Panc1 (cell line): ENCODE measurements at regions not wholly inside any gene's neighbourhood (a gene's known extent, or its start where the extent isn't known, plus 50 kb on each side); places are given as distances from the start of the nearest gene placed in this dataset.

Source experiments
- ATAC-seq: fragments of 200-7000 bp; cut with Tn5 transposase; 2 replicates; pipeline ENCODE4 v1.9.1; 2020; ENCODE audit warnings: mild to moderate bottlenecking, moderate library complexity
- BruUV-seq: library from RNA; stranded (reverse); fragments of 400-500 nt; replicated peaks from 2 replicates; lab custom pipeline; 2021; lab: Mats Ljungman, UMichigan
- CTCF ChIA-PET: fragments of 300-600 bp; sonication (Branson Sonifier 250); formaldehyde crosslinking; loops from one replicate; lab custom pipeline; 2022; ENCODE audit warnings: antibody characterized with exemption; lab: Charles Lee
- POLR2A ChIA-PET: fragments of 300-600 bp; sonication (Branson Sonifier 250); formaldehyde crosslinking; loops from one replicate; lab custom pipeline; 2022; ENCODE audit warnings: antibody characterized with exemption; lab: Charles Lee
- DNase-seq: peaks from one replicate; pipeline ENCODE4 v3.0.0-alpha.2; 2010; ENCODE audit warnings: low read depth, low spot score
- H3K27ac ChIP-seq: 2 replicates; pipeline ENCODE4 v1.5.1; 2011; ENCODE audit warnings: mild to moderate bottlenecking, low read length, inconsistent platforms
- H3K27me3 ChIP-seq: fragments of 200-500 bp; sonication (Bioruptor generic); 2 replicates; pipeline ENCODE4 v1.6.0; 2014; ENCODE audit warnings: low read length, inconsistent platforms; ENCODE audit not compliant: control insufficient read depth, insufficient read depth
- H3K36me3 ChIP-seq: fragments of 200-500 bp; sonication (Bioruptor generic); 2 replicates; pipeline ENCODE4 v1.5.1; 2014; ENCODE audit warnings: inconsistent platforms, mild to moderate bottlenecking, low read length, moderate library complexity; ENCODE audit not compliant: control insufficient read depth, insufficient read depth
- H3K4me1 ChIP-seq: 2 replicates; pipeline ENCODE4 v1.5.1; 2011; ENCODE audit warnings: inconsistent platforms, mild to moderate bottlenecking, low read length, moderate library complexity; ENCODE audit not compliant: control insufficient read depth, insufficient read depth
- H3K4me3 ChIP-seq, 2 experiments: 2 replicates each; pipeline ENCODE4 v1.5.1; 2011 to 2012; ENCODE audit warnings: low read depth in 2 of 2, low read length in 2 of 2, mild to moderate bottlenecking in 2 of 2, inconsistent platforms in 1 of 2, moderate library complexity in 1 of 2
- H3K9me3 ChIP-seq: fragments of 200-500 bp; sonication (Bioruptor generic); 2 replicates; pipeline ENCODE4 v1.5.1; 2014; ENCODE audit warnings: low read depth, mild to moderate bottlenecking, inconsistent platforms, low read length, moderate library complexity; ENCODE audit not compliant: control insufficient read depth, insufficient read depth
- CTCF ChIP-seq: fragments of 450-650 bp; IDR thresholded peaks from 2 replicates; pipeline ENCODE4 v1.5.1; 2017; ENCODE audit warnings: mild to moderate bottlenecking
- POLR2AphosphoS5 ChIP-seq: IDR thresholded peaks from 2 replicates; pipeline ENCODE4 v1.6.1; 2012; ENCODE audit warnings: mild to moderate bottlenecking, low read depth, low read length, moderate library complexity
- REST ChIP-seq, 2 experiments: IDR thresholded peaks; 2 replicates each; pipeline ENCODE4 v1.6.1; 2011 to 2012; ENCODE audit warnings: low read depth in 2 of 2, control low read depth in 1 of 2, low read length in 1 of 2, mild to moderate bottlenecking in 1 of 2, moderate library complexity in 1 of 2; ENCODE audit not compliant: insufficient read depth in 1 of 2
- SIN3A ChIP-seq: IDR thresholded peaks from 2 replicates; pipeline ENCODE4 v1.6.1; 2012; ENCODE audit warnings: low read depth, mild to moderate bottlenecking, low read length, moderate library complexity, borderline replicate concordance; ENCODE audit not compliant: insufficient read depth
- TCF7L2 ChIP-seq: IDR thresholded peaks from 2 replicates; pipeline ENCODE4 v1.6.1; 2011; ENCODE audit warnings: mild to moderate bottlenecking, low read depth, low read length, inconsistent platforms
- in situ Hi-C: cut with HindIII; loops from 2 replicates; pipeline ENCODE4 v1.10.0; 2016; ENCODE audit warnings: low sequenced_read_pairs, low pct_unique_long_range_greater_than_20kb
- intact Hi-C: fragments of 100-400 bp; cut with micrococcal nuclease; formaldehyde crosslinking; loops from one replicate; pipeline ENCODE4 v1.10.0; 2022; ENCODE audit not compliant: unreplicated experiment

DNA sequence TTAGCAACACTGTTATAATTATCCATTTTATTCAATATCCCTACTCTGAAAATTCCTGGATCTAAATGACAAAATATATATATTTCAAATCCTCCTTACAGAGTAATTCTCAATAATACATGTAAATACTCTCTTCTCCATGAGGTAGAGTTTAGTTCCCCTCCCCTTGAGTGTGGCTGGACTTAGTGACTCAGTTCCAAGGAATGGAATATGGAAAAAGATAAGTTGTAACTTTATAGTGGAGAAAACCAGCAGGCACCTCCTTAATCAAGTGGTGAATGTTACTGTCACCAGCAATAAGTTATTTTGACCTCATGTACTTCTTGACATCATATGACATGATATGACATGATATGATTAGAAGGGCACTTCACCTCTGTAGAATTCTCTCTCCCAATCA lies 302.0 kb downstream of the RAB28 start:
- BruUV-seq: no TSS peak

DNA sequence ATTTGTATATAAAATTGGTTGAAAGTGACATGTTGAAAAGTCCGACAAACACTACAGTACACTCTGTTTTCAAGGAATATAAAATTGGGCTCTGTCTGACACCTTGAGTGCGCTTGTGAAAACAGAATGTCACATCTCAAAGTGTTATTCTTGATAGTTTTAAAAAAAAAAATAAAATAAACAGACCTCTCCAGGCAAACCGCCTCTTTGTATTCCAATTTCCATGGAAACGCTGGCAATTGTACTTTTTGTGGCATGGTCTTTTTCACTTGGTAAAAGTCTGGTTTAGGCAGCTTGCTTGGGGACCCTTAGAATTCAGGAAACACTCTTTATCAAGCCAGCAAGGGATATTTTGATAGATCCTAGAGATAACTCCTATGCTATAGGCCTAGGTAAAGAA lies 302.5 kb downstream of the RAB28 start:
- ATAC-seq (no peak), DNase-seq (no peak)
- ChIA-PET CTCF (no interaction called here), POLR2A (no interaction called here)
- TF ChIP-seq TCF7L2: no peak
- no peak for TF ChIP-seq SIN3A
- no peak for TF ChIP-seq POLR2AphosphoS5
- no peak for TF ChIP-seq CTCF
- no peak for TF ChIP-seq REST (IDR thresholded peaks at IDR 0.05; ENCODE audit: insufficient read depth in 1 of 2, low read depth in 2 of 2, low read length in 1 of 2)
- H3K4me1 ChIP-seq: no peaks in the 10 kb centered on the region
- no peaks in the 10 kb centered on the region for H3K27me3 ChIP-seq
- in situ Hi-C loops: no loop called here
- intact Hi-C loops: no loop called here
- no peaks in the 10 kb centered on the region for H3K9me3 ChIP-seq
- no peak overlapping the region for H3K27ac ChIP-seq
- no peaks in the 10 kb centered on the region for H3K36me3 ChIP-seq
- no TSS peak for BruUV-seq
- H3K4me3 ChIP-seq: no peak overlapping the region

More for the DNA sequence above, 302.0 kb downstream of the RAB28 start:
- intact Hi-C loops (no loop called here), in situ Hi-C loops (no loop called here)
- Histone ChIP-seq H3K4me1 (no peaks in the 10 kb centered on the region), H3K27ac (no peak overlapping the region), H3K36me3 (no peaks in the 10 kb centered on the region), H3K9me3 (no peaks in the 10 kb centered on the region), H3K27me3 (no peaks in the 10 kb centered on the region), H3K4me3 (no peak overlapping the region)
- CTCF ChIA-PET: no interaction called here
- TF ChIP-seq SIN3A (no peak), REST (IDR thresholded peaks at IDR 0.05; ENCODE audit: insufficient read depth in 1 of 2, low read depth in 2 of 2, low read length in 1 of 2) (no peak), TCF7L2 (no peak), CTCF (no peak), POLR2AphosphoS5 (no peak)
- POLR2A ChIA-PET: no interaction called here
- DNase-seq (no peak), ATAC-seq (no peak)
